Skin of body (tissue), 1 donor: ENCODE measurements at regions not wholly inside any gene's neighbourhood (a gene's known extent, or its start where the extent isn't known, plus 50 kb on each side); places are given as distances from the start of the nearest gene placed in this dataset.
"Not testable (repeated sequence)": the region's sequence is repeated elsewhere in the genome, so short reads cannot be mapped to it uniquely, and the experiment has no call there.

Experiments
- DNase-seq: peaks from one replicate; lab custom pipeline; 2025; lab: John Stamatoyannopoulos, UW

DNA sequence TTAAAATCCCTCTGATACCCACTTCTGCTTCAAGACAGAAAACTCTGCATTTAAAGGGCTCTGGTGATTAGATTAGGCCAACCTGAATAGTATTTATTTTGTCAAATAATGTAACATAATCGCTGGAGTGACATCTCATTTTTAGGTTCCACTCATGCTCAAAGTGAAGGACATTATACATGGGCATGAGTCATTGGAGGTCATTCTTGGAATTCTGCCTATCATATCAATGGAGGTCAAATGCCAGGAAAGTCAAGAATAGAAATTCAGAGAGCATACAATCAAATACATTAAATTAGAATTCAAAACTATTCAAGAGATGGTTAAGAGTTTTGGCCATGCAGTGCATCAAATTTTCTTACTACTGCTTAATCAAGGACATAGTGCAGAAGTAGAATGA is 50.8 kb upstream of the PRSS1 start:
- no peak for DNase-seq

DNA sequence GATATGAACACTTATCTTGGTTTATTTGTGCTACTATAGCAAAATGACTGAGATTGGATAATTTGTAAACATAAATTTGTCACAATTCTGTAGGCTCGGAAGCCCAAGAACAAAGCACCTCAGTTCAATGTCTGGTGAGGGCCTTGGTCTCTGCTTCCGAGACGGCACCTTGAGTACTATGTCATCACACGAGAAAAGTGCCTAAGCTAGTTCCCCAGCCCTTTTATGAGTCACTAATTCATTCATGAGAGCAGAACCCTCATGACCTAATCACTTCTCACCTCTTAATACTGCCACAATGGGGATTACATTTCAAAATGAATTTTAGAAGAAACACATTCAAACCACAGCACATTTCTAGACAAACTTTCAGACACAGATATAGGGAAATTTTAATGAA is 52.0 kb upstream of the PRSS1 start:
- DNase-seq: no peak

DNA sequence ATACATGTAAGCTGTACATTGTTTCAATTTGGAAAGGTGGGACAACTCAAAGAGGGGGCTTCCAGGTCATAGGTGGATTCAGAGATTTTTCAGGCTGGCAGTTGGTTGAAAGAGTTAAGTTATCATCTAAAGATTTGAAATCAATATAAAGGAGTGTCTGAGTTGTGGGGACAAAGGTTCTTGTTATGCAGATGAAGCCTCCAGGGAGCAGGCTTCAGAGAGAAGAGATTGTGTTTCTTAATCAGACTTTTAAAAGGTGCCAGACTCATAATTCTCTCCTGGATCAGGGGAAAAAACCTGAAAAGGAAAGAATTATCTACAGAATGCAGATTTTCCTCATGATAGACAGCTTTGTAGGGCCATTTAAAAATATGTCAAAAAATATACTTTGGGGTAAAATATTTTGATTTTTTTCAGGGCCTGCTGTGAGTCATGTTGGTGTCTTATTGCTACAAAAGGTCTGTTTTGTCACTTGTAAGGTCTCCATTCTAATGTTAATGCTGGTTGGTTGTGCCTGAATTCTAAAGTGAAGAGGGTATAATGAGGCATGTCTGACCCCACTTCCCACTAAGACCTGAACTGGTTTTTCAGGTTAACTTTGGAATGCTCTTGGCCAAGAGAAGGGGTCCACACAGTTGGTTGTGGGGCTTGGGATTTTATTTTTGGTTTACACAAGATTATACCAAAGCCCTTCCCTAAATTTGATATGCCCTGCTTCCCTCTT is 52.7 kb upstream of the PRSS1 start:
- no peak for DNase-seq

DNA sequence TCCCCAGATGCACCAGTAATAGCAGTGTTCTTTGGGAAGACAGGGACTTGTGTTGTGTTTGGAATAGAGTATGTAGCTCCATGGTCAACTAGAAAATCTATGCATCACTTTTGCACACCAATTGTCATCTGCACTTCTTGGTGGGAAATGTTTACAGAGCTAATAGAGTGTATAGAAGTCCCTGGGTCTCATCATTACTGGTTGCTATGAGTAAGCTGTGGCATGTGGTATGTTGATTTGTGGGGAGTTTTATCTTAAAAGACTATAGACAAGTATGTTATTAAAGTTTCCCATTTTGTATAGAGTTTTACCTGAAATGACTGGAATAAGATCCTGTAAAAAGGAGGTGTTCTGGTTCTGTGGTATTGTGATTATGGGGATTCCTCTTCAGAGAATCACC is 55.4 kb upstream of the PRSS1 start:
- DNase-seq: no peak

DNA sequence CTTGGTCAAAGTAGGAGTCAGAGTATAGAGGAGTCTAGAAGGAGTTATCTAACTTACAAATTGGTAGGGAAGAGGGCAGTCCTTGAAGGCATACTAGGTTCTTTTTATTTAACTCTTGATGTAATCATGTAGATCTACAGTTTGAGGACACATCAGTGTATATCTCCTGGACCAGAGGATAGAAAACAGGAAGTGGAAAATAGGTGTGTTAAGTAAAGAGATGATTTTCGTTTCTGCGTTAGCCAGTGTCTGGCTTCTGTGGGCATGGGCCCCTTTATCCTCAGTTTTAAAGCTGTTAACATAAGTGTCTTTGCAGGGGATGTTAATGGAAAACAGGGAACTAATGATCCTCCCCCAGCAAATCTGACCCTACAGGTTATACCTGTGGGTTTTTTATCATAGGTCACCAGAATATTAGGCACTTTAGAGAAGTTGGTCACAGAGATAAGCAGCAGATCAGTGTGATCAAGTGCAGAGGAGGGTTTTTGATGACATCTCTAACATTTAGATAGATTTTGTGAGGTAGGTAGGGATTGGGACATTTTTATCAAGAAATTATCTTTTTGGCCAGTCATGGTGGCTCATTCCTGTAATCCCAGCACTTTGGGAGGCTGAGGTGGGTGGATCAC is 58.6 kb upstream of the PRSS1 start:
- no peak for DNase-seq

DNA sequence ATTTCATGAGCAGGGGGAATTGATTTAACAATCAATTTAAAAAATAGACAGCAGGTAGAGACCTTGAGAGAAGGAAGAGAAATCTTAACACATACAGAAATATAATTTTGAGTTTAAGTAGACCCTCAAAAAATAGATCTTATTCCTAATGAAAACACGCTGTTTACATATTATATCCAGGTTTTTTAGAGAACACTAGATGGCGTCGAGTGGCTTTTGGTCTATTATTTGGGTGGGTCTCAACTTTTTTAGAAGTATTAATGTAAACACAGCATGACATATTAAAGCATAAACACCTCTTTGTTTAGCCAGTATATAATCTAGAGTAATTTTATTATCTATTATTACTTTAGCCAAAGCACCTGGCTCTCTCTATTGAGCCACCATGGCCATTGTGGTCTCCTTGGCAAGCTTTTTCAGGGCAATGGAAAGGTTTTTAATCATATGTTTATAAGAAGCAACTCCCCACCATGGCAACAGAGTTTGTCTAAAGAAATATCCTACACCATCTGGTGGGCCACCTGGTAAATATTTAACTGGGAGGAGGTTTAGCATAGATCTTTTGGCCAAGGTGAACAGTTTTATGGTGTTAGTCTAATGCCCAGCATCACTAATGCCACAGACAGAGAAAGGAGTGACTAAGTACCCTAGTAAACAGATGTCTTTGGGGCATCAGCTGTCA is 59.7 kb upstream of the PRSS1 start:
- no peak for DNase-seq

DNA sequence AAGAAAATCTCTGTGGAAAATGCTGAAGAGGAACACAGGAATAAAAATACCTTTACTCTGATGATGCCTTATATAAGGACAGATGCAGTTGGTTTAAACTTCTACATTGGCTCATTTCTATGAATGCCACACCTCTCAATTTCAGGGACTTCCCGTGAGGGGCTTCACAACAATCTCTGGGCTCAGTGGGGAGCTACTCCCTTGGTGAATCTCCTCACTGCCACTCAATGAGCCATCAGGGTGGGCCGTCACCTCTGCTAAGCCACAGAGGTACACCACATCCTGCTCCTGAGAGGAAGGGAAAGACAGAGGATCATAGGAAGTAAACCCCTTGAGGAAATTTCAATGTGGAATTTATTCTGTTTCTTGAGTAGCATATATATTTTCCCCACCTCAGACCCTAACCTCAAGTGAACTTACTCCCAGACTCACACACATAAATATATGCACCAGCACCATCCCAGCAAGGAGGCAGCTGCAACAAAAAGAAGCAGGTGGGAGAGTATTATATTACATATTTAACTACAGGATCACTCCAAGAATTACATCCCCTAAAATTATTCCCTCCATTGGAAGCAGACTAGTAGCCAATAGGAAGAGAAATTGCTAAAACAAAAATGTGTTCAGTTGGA is 63.3 kb upstream of the PRSS1 start:
- DNase-seq: no peak

DNA sequence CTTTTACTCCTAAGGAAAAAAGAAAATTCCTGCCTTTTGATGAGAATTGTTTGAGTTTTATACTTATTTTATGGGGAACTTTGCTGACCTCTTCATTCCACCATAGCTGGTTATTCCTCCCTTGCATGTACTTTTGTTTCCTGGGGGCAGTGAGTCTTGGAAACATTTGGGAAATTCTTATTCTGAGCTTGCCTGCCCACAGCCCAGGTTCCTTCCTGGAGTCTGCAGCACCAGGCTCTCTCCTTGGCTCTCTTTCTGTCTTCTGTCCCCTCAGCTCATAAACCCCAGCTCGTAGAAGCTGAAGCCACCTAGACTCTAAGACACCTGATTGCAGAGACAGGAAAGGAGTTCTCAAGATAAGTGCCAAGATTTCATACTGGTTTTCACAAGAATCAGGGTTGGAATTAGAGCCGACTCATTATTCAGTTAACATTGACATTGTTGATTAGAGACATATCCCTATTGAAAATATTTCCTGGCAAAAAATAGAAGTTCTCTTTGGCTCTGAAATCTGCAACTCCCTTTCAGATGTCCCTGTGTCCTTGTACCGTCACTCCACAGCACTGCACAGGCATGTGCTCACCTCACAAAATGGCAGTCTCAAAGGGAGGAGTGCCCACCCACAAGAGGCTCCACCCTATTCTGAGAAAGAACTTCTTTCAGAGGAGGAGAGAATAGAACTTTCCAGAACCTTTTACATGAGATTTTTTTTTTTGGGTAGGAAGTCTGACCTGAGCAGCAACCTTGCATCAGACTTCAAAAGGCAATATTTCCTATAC is 67.8 kb upstream of the PRSS1 start:
- no peak for DNase-seq

DNA sequence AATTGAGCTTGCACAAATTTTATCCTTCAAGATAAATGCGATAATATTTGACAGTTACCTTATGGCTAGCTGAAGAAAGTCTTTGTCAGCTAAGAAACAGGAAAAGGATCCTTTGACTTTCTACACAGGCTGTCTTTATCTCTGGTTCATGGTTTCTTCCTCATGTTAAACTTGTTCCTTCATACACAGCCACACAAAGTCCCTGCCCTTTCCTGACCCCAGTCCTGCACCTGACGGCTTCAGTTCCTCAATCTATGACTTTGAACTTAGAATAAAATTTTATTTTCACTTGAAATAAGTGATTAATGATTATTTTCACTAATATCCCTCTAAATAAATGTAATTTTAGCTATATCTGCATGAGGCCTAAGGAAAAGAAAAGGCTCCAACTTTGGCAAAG is 77.8 kb upstream of the PRSS1 start:
- no peak for DNase-seq

DNA sequence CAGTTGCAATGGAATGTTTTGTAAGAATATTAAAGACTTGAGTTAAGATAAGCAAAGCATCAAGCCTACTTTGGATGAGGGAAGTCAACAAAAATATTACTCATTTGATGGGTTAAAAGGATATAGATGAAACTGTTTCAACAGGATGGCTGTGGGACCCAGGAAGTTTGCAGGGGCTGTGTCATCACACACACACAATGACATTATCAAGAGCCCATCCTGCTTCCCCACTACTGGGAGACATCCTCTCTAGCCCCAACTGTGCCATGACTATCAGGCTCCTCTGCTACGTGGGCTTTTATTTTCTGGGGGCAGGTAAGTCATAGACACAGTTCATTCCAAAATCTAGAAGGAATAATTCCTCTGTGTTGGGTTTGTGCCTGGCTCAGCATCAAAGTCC is 78.8 kb upstream of the PRSS1 start:
- no peak for DNase-seq

DNA sequence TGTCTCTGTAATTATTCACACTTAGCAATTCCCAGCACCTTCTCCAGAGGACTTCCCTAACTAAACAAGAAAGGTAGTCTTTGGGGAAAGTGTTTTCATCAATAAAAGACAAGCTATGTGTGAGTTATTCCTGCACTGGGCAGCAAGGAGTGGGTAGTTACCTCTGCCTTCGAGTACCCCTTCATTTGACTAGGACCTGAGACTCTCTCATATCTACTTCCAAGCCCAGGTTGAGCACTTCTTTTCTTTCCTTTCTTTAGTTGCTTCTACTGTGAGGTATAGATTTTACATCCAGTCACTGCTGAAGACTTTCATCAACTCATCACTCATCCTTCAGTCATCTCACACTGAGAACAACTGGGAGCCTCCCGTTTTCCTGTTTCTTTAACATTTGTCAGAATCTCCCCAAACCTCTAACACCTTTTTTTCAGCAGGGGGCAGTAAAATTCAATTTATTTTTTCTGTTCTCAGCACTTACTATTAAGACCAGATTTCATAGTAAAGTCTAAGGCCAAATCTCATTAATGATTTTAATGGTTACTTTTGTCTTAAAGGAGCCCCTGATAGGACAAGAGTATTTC is 80.1 kb upstream of the PRSS1 start:
- no peak for DNase-seq

DNA sequence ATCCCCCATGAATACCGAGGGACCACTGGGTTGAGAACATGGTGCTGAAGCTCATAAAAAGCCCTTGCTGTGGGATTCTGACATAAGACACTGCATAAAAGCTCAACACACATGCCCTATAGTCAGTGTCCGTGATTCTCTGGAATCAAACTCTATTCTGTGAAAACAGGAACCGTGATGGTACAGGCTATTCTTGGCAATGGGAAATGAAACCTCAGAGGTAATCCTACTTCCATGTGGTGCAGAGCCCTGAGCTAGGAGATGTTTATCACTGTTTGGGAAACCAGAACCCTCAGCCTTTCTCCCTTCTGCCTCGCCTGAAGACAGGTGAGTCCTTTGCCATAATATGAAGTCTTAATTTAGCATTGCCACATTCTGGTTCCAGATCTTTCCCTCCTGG is 80.8 kb upstream of the PRSS1 start:
- no peak for DNase-seq

DNA sequence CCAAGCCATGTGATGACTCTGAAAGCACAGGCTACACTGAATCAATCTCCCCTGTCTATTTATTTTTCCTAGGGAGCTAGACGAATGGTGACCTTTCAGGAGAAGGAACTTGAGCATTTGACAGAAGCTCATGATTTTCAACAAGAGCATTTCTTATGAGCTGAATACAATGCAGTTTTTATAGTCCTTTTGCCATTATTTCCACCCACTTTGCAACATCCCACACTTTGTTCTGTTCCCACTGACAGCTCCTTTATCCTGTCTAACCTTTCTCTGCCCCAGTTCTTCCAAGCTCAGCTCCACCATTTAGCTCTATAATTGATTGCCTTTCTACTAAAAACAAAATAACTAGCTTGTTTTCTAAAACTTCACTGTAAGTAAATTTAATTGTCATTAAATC is 91.9 kb upstream of the PRSS1 start:
- DNase-seq: no peak

DNA sequence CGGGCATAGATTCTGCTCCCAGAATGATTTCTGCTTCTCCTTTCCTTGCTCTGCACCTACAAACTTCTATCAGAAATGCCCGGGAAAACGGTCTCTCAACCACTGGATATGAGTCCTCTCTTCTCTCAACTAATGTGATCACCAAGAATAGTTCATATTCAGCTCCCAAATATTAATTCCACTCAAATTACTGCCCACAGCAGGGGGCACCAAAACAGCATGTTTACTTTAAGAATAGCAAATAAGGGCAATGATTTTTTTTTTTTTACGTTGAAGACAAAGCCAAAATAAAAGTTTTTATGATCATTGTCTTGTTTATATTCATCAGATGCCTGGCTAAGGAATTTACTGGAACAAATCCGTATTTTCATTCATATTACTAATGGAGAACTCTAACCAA is 94.9 kb upstream of the PRSS1 start:
- DNase-seq: no peak

DNA sequence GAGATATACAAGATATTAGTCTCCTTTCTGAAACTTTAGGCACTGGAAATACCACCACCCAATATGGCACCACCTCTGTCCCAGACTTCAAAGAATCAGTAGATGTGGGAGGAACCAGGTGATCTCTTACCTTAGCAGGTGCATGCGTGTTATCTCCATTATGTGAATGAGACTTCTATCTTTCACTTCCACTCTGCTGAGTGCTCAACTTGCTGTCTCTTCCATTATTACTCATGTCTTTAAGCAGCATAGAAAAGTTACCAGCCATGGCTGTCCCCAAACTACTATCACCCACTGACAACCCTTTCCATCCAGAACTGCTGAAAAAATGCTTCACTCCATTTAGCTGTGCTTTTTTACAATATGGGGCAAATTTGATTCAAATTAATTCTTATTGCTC is 101.5 kb upstream of the PRSS1 start:
- DNase-seq: no peak

DNA sequence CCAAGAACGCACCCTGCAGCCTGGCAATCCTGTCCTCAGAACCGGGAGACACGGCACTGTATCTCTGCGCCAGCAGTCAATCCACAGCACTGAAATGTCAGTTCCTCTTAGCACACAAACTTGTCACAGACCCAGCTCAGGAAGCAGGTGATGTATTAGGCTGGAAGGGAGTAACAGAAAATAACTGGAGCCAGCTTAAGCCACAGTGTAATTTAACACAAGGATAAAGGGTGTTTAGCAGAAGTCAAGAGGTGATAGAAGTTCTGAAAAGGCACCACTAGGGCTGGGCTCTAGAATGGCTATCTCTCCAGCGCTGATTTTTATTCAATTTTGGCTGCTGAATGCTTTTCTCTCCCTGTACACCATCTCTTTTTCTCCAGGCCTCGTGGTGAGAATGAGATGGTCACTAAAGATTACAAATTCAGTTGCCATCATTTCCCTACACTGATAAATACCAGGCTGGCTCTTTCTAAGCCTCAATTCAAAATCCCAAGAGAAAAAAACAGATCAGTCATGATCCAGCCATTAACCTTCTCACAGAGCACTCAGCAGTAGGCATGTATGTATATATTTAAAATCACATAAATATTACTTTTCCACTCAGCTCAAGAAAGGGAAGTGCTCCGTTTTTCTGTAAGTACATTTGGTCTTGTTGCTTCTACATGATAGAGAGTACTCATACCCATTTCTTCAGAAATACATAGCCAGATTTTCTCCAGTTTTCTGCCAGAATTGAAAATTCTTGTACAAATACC is 102.7 kb upstream of the PRSS1 start:
- DNase-seq: no peak

DNA sequence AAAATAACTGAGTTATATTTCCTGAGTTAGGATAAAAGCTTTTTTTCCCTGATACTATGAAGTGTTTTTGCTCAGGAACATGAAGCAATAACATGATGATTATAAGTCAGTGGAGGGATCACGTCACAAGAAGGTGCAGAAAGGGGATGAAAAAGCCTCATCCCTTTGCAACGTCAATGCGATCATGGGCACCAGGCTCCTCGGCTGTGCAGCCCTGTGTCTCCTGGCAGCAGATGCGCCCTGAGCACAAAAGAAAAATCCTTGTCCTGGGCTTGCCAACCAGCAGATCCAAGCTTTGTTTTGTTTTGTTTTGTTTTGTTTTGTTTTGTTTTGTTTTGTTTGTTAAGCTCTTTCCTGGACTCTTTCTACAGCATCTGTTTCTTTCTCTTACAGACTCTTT is 103.5 kb upstream of the PRSS1 start:
- no peak for DNase-seq

DNA sequence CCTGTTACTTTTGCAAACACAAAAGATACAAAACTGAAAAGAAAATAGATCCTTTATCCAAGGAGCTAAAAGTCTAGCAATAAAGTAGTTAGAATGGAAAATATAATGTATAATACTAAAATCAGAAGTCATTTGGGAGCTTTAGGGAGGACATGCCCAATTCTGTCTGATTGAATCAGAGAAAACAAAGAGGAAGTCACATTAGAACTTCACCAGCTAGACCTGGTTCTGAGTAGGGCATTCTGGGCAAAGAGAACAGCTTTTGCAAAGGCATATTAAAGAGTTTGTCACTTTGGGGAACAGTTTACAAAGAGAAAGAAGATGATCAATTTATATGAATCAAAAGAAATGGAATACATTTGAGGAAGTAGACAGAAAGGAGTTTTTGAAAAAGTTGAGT is 107.0 kb upstream of the PRSS1 start:
- no peak for DNase-seq

DNA sequence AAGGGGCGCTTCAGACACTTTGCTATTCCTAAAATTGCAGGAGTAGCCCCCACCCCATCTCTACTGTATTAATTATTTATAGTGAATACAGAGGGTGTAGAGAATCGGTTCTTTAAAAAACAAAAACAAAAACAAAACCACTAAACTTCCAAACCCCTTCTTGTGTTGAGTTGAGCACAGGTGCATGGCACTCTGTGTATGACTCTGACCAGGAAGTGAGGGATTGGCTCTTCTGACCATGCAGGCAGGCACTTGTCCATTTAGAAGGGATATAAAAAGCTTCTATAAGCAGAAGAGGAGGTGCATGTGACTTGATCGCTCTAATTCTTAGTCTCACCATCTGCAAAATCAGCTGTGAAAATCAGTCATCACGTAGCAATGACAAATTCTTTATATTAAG is 108.0 kb upstream of the PRSS1 start:
- not testable (repeated sequence) for DNase-seq

DNA sequence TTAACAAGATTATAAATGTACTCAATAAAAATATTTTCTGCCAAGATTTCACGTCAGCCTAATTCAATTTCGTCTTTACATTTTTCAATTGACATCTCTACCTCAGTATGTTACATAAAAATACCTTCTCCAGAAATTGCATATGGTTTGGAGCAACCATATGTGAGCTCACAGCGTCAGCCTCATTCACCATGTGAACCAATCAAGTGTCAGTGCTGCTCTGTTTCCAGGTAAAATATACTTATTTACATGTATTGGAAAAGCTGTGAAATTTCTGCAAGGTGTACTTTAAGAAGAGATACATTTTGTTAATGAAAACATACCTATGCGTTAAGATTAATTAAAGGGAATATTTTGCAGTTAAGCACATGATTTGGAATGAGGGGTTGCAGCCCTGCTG is 110.7 kb upstream of the PRSS1 start:
- DNase-seq: no peak

DNA sequence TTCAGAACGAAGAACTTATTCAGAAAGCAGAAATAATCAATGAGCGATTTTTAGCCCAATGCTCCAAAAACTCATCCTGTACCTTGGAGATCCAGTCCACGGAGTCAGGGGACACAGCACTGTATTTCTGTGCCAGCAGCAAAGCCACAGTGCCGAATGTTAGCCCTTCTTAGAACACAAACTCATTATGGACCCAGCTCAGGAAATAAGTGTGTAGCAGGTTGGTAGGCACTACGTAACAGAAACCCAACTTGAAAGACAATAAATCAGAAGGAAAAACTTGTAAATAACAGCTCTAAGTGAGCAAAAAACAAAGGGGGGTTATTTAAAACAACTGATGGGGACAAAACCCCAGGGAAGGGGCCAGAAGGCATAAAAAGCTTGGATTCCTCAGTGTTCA is 112.0 kb upstream of the PRSS1 start:
- no peak for DNase-seq
